Neural cell (in vitro differentiated cells): ENCODE measurements at regions not wholly inside any gene's neighbourhood (a gene's known extent, or its start where the extent isn't known, plus 50 kb on each side); places are given as distances from the start of the nearest gene placed in this dataset.
"Not testable (repeated sequence)": the region's sequence is repeated elsewhere in the genome, so short reads cannot be mapped to it uniquely, and the experiment has no call there.

ENCODE experiments used
- H2AFZ ChIP-seq: fragments of 200-600, 300-800 bp; sonication (generic), shearing (Covaris generic); 2 replicates; pipeline ENCODE4 v1.6.0; 2014; ENCODE audit warnings: low read depth, mild to moderate bottlenecking, antibody characterized with exemption, low read length, moderate library complexity
- H3F3A ChIP-seq: fragments of 200-600 bp; shearing (Covaris generic); 2 replicates; pipeline ENCODE4 v1.6.1; 2016; ENCODE audit warnings: mild to moderate bottlenecking, moderate library complexity, mixed read lengths, antibody characterized with exemption, low read length; ENCODE audit not compliant: insufficient read depth, poor library complexity, severe bottlenecking
- H3K27ac ChIP-seq: fragments of 200-600, 300-800 bp; sonication (generic), shearing (Covaris generic); 2 replicates; pipeline ENCODE4 v1.5.1; 2014; ENCODE audit warnings: mild to moderate bottlenecking, low read length, moderate library complexity
- H3K27me3 ChIP-seq: fragments of 300-800, 200-600 bp; sonication (generic), shearing (Covaris generic); 2 replicates; pipeline ENCODE4 v1.6.0; 2014; ENCODE audit warnings: mild to moderate bottlenecking, low read depth, low read length, moderate library complexity; ENCODE audit not compliant: insufficient read depth
- H3K36me3 ChIP-seq: fragments of 300-800, 200-600 bp; sonication (generic), shearing (Covaris generic); 2 replicates; pipeline ENCODE4 v1.5.1; 2014; ENCODE audit warnings: mild to moderate bottlenecking, antibody characterized with exemption, low read length, moderate library complexity; ENCODE audit not compliant: insufficient read depth
- H3K4me2 ChIP-seq: fragments of 300-800, 200-600 bp; sonication (generic), shearing (Covaris generic); 2 replicates; pipeline ENCODE4 v1.6.0; 2014; ENCODE audit warnings: mild to moderate bottlenecking, low read length
- H3K4me3 ChIP-seq: fragments of 300-800, 200-600 bp; sonication (generic), shearing (Covaris generic); 2 replicates; pipeline ENCODE4 v1.5.1; 2014; ENCODE audit warnings: mild to moderate bottlenecking, low read length, moderate library complexity
- H3K79me2 ChIP-seq: fragments of 200-600 bp; shearing (Covaris generic); replicated peaks from 2 replicates; pipeline ENCODE4 v1.6.0; 2014; ENCODE audit warnings: mild to moderate bottlenecking, low read length, moderate library complexity; ENCODE audit not compliant: insufficient read depth
- H3K9ac ChIP-seq: fragments of 300-800, 200-600 bp; sonication (generic), shearing (Covaris generic); 2 replicates; pipeline ENCODE4 v1.6.1; 2016; ENCODE audit warnings: mild to moderate bottlenecking, low read length, mixed read lengths
- H3K9me2 ChIP-seq: fragments of 200-600 bp; shearing (Covaris generic); 2 replicates; pipeline ENCODE4 v1.6.1; 2016; ENCODE audit warnings: mild to moderate bottlenecking, low read length, mixed read lengths; ENCODE audit not compliant: insufficient read depth
- H3K9me3 ChIP-seq: fragments of 200-600, 300-800 bp; sonication (generic), shearing (Covaris generic); 2 replicates; pipeline ENCODE4 v1.6.1; 2016; ENCODE audit warnings: mild to moderate bottlenecking, mixed run types, low read length, moderate library complexity, mixed read lengths
- H4K20me1 ChIP-seq: fragments of 200-600 bp; shearing (Covaris generic); 2 replicates; pipeline ENCODE4 v1.6.1; 2016; ENCODE audit warnings: mild to moderate bottlenecking, mixed run types; ENCODE audit not compliant: insufficient read depth
- CTCF ChIP-seq: fragments of 450-650 bp; IDR thresholded peaks from 2 replicates; pipeline ENCODE4 v1.5.1; 2014; ENCODE audit warnings: antibody characterized with exemption, mild to moderate bottlenecking, moderate library complexity; ENCODE audit not compliant: poor library complexity, severe bottlenecking
- EP300 ChIP-seq: fragments of 450-650 bp; conservative IDR thresholded peaks from 2 replicates; pipeline ENCODE4 v1.6.1; 2014; ENCODE audit warnings: antibody characterized with exemption, mild to moderate bottlenecking, moderate library complexity; ENCODE audit not compliant: poor library complexity, severe bottlenecking
- EZH2 ChIP-seq: fragments of 200-600, 300-800 bp; shearing (Covaris generic), sonication (generic); IDR thresholded peaks from 2 replicates; pipeline ENCODE4 v1.6.1; 2014; ENCODE audit warnings: antibody characterized with exemption, low read length, borderline replicate concordance, mild to moderate bottlenecking; ENCODE audit not compliant: insufficient read depth, poor library complexity, severe bottlenecking
- MXI1 ChIP-seq: fragments of 450-650 bp; conservative IDR thresholded peaks from 2 replicates; pipeline ENCODE4 v1.6.1; 2014; ENCODE audit warnings: antibody characterized with exemption, mild to moderate bottlenecking; ENCODE audit not compliant: poor library complexity, severe bottlenecking
- POLR2AphosphoS5 ChIP-seq: IDR thresholded peaks from 2 replicates; pipeline ENCODE4 v1.6.1; 2012
- RAD21 ChIP-seq: fragments of 450-650 bp; conservative IDR thresholded peaks from 2 replicates; pipeline ENCODE4 v1.6.1; 2014; ENCODE audit warnings: antibody characterized with exemption, mild to moderate bottlenecking, moderate library complexity
- SMC3 ChIP-seq: fragments of 450-650 bp; conservative IDR thresholded peaks from 2 replicates; pipeline ENCODE4 v1.6.1; 2014; ENCODE audit warnings: antibody characterized with exemption, mild to moderate bottlenecking, moderate library complexity; ENCODE audit not compliant: poor library complexity
- TAF1 ChIP-seq: IDR thresholded peaks from 2 replicates; pipeline ENCODE4 v1.6.1; 2012; ENCODE audit warnings: low read depth
- TF ChIP-seq, protein P1 (sequence below): IDR thresholded peaks from 2 replicates; pipeline ENCODE4 v1.6.1; 2012; ENCODE audit warnings: borderline replicate concordance

DNA sequence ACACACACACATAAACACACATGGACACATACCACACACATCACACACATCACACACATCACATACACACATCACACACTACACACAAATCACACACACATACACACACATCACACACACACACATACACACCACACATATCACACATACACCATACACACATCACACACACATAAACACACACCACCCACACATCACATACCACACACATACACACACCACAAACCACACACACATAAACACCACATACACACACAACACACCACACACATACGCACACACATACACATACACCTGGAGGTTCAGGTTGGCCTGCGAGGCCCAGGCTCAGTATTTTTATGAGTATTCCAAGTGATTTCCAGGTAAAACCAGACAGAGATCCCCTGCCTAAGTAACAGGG, 279.5 kb downstream of the FOXL1 start:
- Histone ChIP-seq H3K27me3 (no peaks in the 10 kb centered on the region), H3K9me2 (no peaks in the 10 kb centered on the region), H3K4me2 (no peak overlapping the region), H3K9ac (no peak overlapping the region), H3K9me3 (no peaks in the 10 kb centered on the region), H3F3A (no peaks in the 10 kb centered on the region), H3K79me2 (no peaks in the 10 kb centered on the region), H2AFZ (no peak overlapping the region), H3K27ac (no peak overlapping the region), H4K20me1 (no peaks in the 10 kb centered on the region), H3K36me3 (no peaks in the 10 kb centered on the region), H3K4me3 (no peak overlapping the region)
- TF ChIP-seq POLR2AphosphoS5 (no peak), TAF1 (no peak), EZH2 (no peak), CTCF (no peak), MXI1 (no peak), RAD21 (no peak), SMC3 (no peak), EP300 (no peak)
- TF ChIP-seq, protein P1, sequence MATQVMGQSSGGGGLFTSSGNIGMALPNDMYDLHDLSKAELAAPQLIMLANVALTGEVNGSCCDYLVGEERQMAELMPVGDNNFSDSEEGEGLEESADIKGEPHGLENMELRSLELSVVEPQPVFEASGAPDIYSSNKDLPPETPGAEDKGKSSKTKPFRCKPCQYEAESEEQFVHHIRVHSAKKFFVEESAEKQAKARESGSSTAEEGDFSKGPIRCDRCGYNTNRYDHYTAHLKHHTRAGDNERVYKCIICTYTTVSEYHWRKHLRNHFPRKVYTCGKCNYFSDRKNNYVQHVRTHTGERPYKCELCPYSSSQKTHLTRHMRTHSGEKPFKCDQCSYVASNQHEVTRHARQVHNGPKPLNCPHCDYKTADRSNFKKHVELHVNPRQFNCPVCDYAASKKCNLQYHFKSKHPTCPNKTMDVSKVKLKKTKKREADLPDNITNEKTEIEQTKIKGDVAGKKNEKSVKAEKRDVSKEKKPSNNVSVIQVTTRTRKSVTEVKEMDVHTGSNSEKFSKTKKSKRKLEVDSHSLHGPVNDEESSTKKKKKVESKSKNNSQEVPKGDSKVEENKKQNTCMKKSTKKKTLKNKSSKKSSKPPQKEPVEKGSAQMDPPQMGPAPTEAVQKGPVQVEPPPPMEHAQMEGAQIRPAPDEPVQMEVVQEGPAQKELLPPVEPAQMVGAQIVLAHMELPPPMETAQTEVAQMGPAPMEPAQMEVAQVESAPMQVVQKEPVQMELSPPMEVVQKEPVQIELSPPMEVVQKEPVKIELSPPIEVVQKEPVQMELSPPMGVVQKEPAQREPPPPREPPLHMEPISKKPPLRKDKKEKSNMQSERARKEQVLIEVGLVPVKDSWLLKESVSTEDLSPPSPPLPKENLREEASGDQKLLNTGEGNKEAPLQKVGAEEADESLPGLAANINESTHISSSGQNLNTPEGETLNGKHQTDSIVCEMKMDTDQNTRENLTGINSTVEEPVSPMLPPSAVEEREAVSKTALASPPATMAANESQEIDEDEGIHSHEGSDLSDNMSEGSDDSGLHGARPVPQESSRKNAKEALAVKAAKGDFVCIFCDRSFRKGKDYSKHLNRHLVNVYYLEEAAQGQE = no peak

DNA sequence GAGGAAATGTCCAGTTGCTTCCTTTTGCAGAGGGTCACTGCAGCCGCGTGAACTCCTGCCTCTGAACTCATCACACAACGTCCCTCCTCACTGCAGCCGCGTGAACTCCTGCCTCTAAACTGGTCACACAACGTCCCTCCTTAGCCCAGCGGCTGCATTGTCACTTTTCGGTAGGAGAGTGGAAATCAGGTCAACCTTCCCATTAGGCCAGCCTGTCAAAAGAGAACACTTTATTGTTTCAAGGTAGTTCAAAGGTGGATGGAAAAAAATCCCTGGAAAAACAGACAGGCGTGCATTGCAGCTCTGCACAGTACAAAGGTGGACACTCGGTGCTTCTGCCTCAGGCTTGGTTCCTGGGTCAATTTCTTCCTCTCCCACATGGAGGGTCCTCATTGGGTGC, 280.2 kb downstream of the FOXL1 start:
- H4K20me1 ChIP-seq = no peaks in the 10 kb centered on the region
- no peak for TF ChIP-seq TAF1
- TF ChIP-seq POLR2AphosphoS5 = no peak
- no peak for TF ChIP-seq SMC3
- TF ChIP-seq EZH2 = no peak
- TF ChIP-seq, protein P1 = no peak
- TF ChIP-seq EP300 = no peak
- TF ChIP-seq RAD21 = no peak
- TF ChIP-seq MXI1 = no peak
- TF ChIP-seq CTCF = no peak
- no peaks in the 10 kb centered on the region for H3K27me3 ChIP-seq
- H3K4me3 ChIP-seq = no peak overlapping the region
- no peak overlapping the region for H3K9ac ChIP-seq
- no peaks in the 10 kb centered on the region for H3K9me3 ChIP-seq
- H3F3A ChIP-seq = no peaks in the 10 kb centered on the region
- no peaks in the 10 kb centered on the region for H3K79me2 ChIP-seq
- no peak overlapping the region for H3K4me2 ChIP-seq
- H3K36me3 ChIP-seq = no peaks in the 10 kb centered on the region
- no peaks in the 10 kb centered on the region for H3K9me2 ChIP-seq
- no peak overlapping the region for H2AFZ ChIP-seq
- H3K27ac ChIP-seq = no peak overlapping the region

DNA sequence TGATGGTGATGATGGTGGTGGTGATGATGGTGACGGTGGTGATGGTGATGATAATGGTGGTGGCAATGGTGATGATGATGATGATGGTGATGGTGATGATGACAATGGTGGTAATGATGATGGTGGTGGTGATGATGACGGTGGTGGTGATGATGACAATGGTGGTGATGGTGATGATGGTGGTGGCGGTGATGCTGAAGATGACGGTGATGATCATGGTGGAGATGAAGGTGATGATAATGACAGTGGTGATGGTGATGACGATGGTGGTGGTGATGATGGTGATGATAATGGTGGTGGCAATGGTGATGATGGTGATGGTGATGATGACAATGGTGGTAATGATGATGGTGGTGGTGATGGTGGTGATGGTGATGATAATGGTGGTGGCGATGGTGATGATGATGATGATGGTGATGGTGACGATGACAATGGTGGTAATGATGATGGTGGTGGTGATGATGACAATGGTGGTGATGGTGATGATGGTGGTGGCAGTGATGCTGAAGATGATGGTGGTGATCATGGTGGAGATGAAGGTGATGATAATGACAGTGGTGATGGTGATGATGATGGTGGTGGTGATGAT, 283.0 kb downstream of the FOXL1 start:
- H3K9me3 ChIP-seq, H3K36me3 ChIP-seq, H2AFZ ChIP-seq, H3K4me2 ChIP-seq, H3K9ac ChIP-seq, H3K4me3 ChIP-seq, H3K27ac ChIP-seq, H3F3A ChIP-seq, H3K27me3 ChIP-seq, H3K79me2 ChIP-seq, H3K9me2 ChIP-seq, H4K20me1 ChIP-seq: not testable (repeated sequence)
